PFSK-1 (cell line): ENCODE measurements at regions not wholly inside any gene's neighbourhood (a gene's known extent, or its start where the extent isn't known, plus 50 kb on each side); places are given as distances from the start of the nearest gene placed in this dataset.

Source experiments
- FOXP2 ChIP-seq: optimal IDR thresholded peaks from 2 replicates; pipeline ENCODE3; 2011; ENCODE audit warnings: borderline replicate concordance, control low read depth, inconsistent platforms; ENCODE audit not compliant: insufficient read depth; ENCODE audit errors: extremely low read length, extremely low read depth
- POLR2AphosphoS5 ChIP-seq: IDR thresholded peaks from 2 replicates; pipeline ENCODE4 v1.6.1; 2012; ENCODE audit warnings: low read depth, mild to moderate bottlenecking, control low read depth, low read length, moderate library complexity
- REST ChIP-seq, 2 experiments: IDR thresholded peaks; 2 replicates each; pipeline versions ENCODE4 v1.6.1 to v1.8.0; 2011 to 2012; ENCODE audit warnings: low read depth in 2 of 2, low read length in 2 of 2, control low read depth in 1 of 2, inconsistent platforms in 1 of 2, mild to moderate bottlenecking in 1 of 2, moderate library complexity in 1 of 2; ENCODE audit not compliant: insufficient read depth in 1 of 2
- SIN3A ChIP-seq: IDR thresholded peaks from 2 replicates; pipeline ENCODE4 v1.6.1; 2012; ENCODE audit warnings: mild to moderate bottlenecking, low read length, moderate library complexity, borderline replicate concordance; ENCODE audit not compliant: insufficient read depth
- TAF1 ChIP-seq: IDR thresholded peaks from 2 replicates; pipeline ENCODE4 v1.6.1; 2012; ENCODE audit warnings: low read length, control low read depth, borderline replicate concordance; ENCODE audit not compliant: insufficient read depth

GRCh38 chr13:50187352-50188029, 172.2 kb downstream of the KCNRG start:
- TF ChIP-seq TAF1 (no peak), POLR2AphosphoS5 (no peak), SIN3A (no peak), FOXP2 (no peak), REST (IDR thresholded peaks at IDR 0.05; ENCODE audit: insufficient read depth in 1 of 2, low read depth in 2 of 2, low read length in 2 of 2) (no peak)
